Lower lobe of right lung (tissue), 2 donors: ENCODE measurements at regions not wholly inside any gene's neighbourhood (a gene's known extent, or its start where the extent isn't known, plus 50 kb on each side); places are given as distances from the start of the nearest gene placed in this dataset.

Experiments
- ATAC-seq, 2 donors: fragments of 200-7000 bp; cut with Tn5 transposase; one replicate each; pipeline ENCODE4 v1.9.1; 2020 to 2022; ENCODE audit warnings: mild to moderate bottlenecking in 2 of 2, moderate library complexity in 2 of 2
- DNase-seq: peaks from one replicate; pipeline ENCODE4 v3.0.0-alpha.2; 2020
- H3K27ac ChIP-seq: fragments of 200-600 bp; one replicate; pipeline ENCODE4 v1.8.0; 2022
- H3K27me3 ChIP-seq: fragments of 200-600 bp; one replicate; pipeline ENCODE4 v1.8.0; 2022; ENCODE audit warnings: low read depth
- H3K36me3 ChIP-seq: fragments of 200-600 bp; one replicate; pipeline ENCODE4 v1.8.0; 2022; ENCODE audit warnings: mild to moderate bottlenecking
- H3K4me1 ChIP-seq: fragments of 200-600 bp; one replicate; pipeline ENCODE4 v1.8.0; 2022
- H3K4me3 ChIP-seq: fragments of 200-600 bp; one replicate; pipeline ENCODE4 v1.8.0; 2022; ENCODE audit warnings: mild to moderate bottlenecking
- H3K9me3 ChIP-seq: fragments of 200-600 bp; one replicate; pipeline ENCODE4 v1.8.0; 2022
- CTCF ChIP-seq: fragments of 200-600 bp; IDR thresholded peaks from one replicate; pipeline ENCODE4 v1.8.0; 2022; ENCODE audit warnings: antibody characterized with exemption, mild to moderate bottlenecking
- intact Hi-C: fragments of 100-400 bp; cut with DNase I; formaldehyde crosslinking; loops from one replicate; pipeline ENCODE4 v1.11.0; 2022
- donor health status: DM: no; HTN: yes; CAD: no; lungs with severe emphysema.

GRCh38 chr11:69904161-69904973, 85.2 kb upstream of the FGF3 start:
- TF ChIP-seq CTCF, result no peak
- DNase-seq (no peak), ATAC-seq (no peak)

GRCh38 chr11:69904974-69905535, 85.8 kb upstream of the FGF3 start:
- H3K27me3 ChIP-seq, result peaks cover 27% of the 10 kb centered on the region
- DNase-seq, result no peak
- no peak for ATAC-seq
- H3K36me3 ChIP-seq, result no peaks in the 10 kb centered on the region
- H3K4me1 ChIP-seq, result no peaks in the 10 kb centered on the region
- TF ChIP-seq CTCF, result no peak
- no peaks in the 10 kb centered on the region for H3K9me3 ChIP-seq
- no peak overlapping the region for H3K27ac ChIP-seq
- no peak overlapping the region for H3K4me3 ChIP-seq
- intact Hi-C loops, result no loop called here

More at GRCh38 chr11:69904161-69904973, 85.2 kb upstream of the FGF3 start:
- Histone ChIP-seq H3K27ac (no peak overlapping the region), H3K4me3 (no peak overlapping the region), H3K4me1 (no peaks in the 10 kb centered on the region), H3K27me3 (peaks cover 20% of the 10 kb centered on the region), H3K9me3 (no peaks in the 10 kb centered on the region), H3K36me3 (no peaks in the 10 kb centered on the region)
- intact Hi-C loops, result no loop called here

- intact Hi-C loops, result no loop called here
- Histone ChIP-seq H3K4me1 (no peaks in the 10 kb centered on the region), H3K9me3 (no peaks in the 10 kb centered on the region), H3K27me3 (peaks cover 35% of the 10 kb centered on the region), H3K27ac (no peak overlapping the region), H3K4me3 (no peak overlapping the region), H3K36me3 (no peaks in the 10 kb centered on the region)
- ATAC-seq (no peak), DNase-seq (no peak)
- TF ChIP-seq CTCF, result no peak
Measured at GRCh38 chr11:69905611-69906452, 86.6 kb upstream of the FGF3 start.

GRCh38 chr11:69906453-69906907, 87.3 kb upstream of the FGF3 start:
- DNase-seq (no peak), ATAC-seq (no peak)
- Histone ChIP-seq H3K27me3 (peaks cover 39% of the 10 kb centered on the region), H3K36me3 (no peaks in the 10 kb centered on the region), H3K4me3 (no peak overlapping the region), H3K4me1 (no peaks in the 10 kb centered on the region), H3K9me3 (no peaks in the 10 kb centered on the region), H3K27ac (no peak overlapping the region)
- TF ChIP-seq CTCF, result no peak
- intact Hi-C loops, result no loop called here

- Histone ChIP-seq H3K4me3 (no peak overlapping the region), H3K36me3 (no peaks in the 10 kb centered on the region), H3K4me1 (no peaks in the 10 kb centered on the region), H3K27me3 (peaks cover 39% of the 10 kb centered on the region), H3K27ac (no peak overlapping the region), H3K9me3 (no peaks in the 10 kb centered on the region)
- peak; percentile 13 for DNase-seq
- TF ChIP-seq CTCF, result no peak
- no peak for ATAC-seq
- intact Hi-C loops, result no loop called here
Measured at GRCh38 chr11:69907611-69908010, 88.4 kb upstream of the FGF3 start.
